SIG-M5 treated with dmso at 0.1 percent for 504 hours (cell line): ENCODE measurements at regions not wholly inside any gene's neighbourhood (a gene's known extent, or its start where the extent isn't known, plus 50 kb on each side); places are given as distances from the start of the nearest gene placed in this dataset.

ENCODE experiments used
- DNase-seq: peaks from one replicate; lab custom pipeline; 2025; ENCODE audit not compliant: unreplicated experiment; lab: John Stamatoyannopoulos, UW

- no peak for DNase-seq
Observed at GRCh38 chr2:219766658-219767057, 139.2 kb downstream of the SLC4A3 start.

- no peak for DNase-seq
Observed at GRCh38 chr2:219769090-219769910, 141.9 kb downstream of the SLC4A3 start.

DNA sequence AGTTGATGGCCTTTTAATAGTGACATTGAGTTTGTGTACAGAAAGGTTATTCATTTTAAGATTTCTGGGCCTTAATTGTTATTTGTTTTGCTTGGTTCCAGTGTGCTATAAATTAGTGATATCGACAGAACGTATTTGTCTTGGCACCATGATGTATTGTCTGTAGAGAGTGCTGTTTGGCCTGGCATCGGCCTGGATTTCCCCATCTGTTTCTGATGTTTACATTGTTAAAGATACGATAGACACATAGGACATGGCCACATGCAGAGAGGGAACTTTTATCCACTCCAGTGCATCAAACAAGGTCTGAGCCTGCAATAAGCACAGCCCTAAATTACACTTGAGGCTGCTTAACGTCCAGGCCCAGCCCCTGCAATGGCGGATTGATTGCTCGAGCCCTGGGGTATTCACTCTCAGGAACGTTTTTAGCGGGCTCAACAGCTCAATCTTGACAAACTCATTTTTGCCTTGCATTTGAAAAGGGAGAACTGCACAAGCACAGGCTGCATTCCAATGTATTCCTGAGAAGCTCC, 144.7 kb downstream of the SLC4A3 start:
- no peak for DNase-seq

DNA sequence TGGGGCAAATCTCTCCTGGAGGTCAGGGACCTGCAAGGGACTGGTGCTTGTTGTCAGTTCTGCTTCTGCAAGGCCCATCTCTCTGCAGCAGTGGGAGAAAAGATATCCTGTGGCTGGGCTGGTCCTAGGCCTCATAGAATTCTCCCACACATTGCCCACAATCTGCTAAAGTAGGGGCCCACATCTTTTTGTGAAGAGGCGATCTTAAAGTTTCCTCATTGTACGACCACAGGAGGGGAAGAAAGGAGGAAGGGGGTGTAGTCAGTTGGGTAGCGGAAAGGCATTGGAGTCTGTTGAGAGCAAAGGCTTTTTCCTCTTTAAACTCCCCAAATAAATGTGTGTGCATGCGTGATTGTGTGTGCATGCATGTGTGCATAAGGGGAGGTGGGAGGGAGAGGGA, 145.3 kb downstream of the SLC4A3 start:
- DNase-seq = no peak

GRCh38 chr2:219775506-219775905, 148.1 kb downstream of the SLC4A3 start:
- DNase-seq = no peak

DNA sequence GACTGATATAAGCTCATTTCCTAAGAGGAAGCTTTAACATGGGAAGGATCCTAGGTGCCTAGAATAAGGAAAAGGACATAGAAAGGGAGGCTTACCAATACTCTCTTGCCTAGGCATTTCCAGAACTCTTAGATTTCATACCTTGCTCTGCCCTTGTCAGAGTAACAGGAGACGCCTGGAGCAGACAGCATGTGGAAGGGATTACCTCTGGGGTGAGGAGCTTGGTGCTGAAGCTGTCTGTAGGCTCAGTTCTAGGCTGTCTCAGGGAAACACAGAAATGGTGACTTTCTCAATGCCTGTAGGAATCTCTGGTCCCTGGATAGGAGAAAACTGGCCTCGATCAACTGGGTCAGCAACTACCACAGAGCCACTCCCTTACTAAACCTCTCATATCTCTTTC, 150.0 kb downstream of the SLC4A3 start:
- DNase-seq = no peak

- no peak for DNase-seq
Observed at GRCh38 chr2:219778189-219778588, 150.8 kb downstream of the SLC4A3 start.

DNA sequence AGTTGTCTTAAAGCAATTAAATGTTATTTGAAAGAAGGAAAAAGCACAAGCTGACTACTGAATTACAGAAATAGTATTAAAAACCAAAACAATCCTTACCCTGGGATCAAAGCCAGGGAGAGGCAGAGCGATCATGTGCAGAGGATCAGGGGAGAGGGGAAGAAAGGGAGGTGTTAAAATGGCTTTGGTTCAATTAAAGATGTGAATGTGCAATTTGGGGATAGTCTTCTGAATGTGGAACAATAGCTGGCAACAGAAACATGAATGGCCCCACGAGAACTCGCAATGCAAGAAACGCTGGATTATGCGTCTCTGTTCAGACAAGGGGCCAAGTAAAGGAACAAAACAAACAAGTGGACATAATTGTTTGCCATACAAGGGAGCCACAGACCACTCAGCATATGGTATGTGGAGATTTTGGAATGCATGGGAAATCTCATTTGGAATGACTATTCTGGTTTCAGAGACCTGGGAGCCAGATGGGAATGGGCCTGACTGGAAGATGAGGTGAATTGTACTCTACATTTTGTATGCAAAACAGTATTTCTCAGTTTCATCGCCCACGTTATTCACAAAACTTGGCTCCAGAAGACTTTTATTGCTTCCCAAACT, 155.4 kb downstream of the SLC4A3 start:
- DNase-seq = no peak

DNA sequence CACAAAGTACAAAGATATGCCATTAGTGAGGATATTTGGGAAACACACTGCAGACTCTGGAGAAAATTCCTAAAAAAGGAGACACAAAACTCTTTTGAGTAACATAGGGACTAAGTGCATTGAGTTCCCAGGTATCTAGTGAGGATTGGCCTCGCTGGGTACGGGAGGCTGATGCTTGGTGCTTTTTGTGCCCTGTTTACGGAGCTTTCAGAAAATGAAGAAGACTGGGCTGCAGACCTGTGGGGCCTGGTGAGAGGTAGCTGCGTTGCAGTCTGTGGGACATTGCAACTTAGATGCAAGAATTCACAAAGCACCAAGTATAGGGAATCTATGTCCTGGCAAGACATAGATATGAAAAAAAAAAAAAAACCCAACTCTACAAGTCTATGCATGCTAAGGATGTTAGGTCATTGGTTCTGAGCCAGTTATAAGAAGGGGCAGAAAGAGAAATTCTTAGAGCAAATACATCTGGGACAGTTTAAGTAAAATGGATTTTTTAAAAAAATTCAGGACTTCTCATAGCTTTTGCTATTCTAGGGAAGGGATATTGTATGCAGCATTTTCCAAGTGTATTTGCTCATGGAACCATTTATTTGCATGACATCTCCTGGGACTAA, 156.0 kb downstream of the SLC4A3 start:
- no peak for DNase-seq

GRCh38 chr2:219784178-219784577, 156.7 kb downstream of the SLC4A3 start:
- DNase-seq = no peak

GRCh38 chr2:219789476-219789875, 162.0 kb downstream of the SLC4A3 start:
- DNase-seq = no peak

- no peak for DNase-seq
Observed at GRCh38 chr2:219792446-219792845, 165.0 kb downstream of the SLC4A3 start.

- no peak for DNase-seq
Observed at GRCh38 chr2:219798430-219798829, 171.0 kb downstream of the SLC4A3 start.

DNA sequence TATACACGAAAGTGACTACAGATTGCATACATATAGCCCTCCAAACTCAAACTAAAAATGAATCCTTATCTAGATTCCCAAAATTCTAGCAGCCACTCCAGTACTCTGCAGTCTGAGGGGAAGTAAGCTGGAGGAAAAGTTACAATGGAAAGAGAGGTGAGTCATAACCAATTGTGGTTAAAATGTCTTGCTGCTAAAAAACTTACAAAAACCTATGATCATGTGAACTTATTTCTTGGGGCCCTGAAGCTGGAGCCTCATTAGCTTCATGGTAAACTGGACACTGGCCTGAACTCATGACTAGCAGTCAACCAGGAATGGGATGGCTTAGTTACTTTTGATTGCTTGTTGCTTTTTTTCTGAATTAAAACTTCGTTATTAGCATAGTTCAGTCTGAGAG, 175.9 kb downstream of the SLC4A3 start:
- peak; percentile 11 for DNase-seq

DNA sequence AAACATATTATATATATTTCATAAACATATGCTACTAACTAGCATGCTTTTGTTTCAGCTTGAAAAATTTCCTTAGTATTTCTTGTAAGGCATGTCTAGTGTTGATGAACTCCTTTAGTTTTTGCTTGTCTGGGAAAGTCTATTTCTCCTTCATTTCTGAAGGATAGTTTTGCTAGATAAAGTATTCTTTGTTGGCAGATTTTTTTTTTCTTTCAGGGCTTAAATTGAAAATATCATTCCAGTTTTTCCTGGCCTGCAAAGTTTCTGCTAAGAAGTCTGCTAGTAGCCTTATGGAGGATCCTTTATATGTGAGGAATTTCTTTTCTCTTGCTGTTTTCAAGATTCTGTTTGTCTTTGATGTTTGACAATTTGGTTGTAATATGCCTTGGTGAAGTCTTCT, 183.5 kb downstream of the SLC4A3 start:
- no peak for DNase-seq

- no peak for DNase-seq
Observed at GRCh38 chr2:219812672-219813071, 185.2 kb downstream of the SLC4A3 start.

GRCh38 chr2:219820767-219821166, 193.3 kb downstream of the SLC4A3 start:
- DNase-seq = no peak

DNA sequence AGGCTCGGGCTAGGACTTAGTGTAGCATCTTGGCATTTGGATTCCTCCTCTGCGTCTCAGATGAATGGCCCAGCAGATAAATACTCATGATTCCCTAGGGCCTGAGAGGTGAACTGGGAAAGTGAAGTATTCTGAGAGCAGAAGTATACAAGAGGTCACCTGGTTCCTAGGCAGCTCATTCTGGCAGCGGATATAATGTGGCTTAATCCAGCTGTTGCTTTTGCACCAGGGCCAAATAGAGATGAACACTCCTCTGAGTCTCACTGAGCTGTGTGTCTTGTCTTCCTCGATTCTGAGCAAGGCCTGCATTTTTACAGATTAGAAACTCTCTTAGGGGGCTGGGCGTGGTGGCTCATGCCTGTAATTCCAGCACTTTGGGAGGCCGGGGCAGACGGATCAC, 196.1 kb downstream of the SLC4A3 start:
- DNase-seq = no peak

DNA sequence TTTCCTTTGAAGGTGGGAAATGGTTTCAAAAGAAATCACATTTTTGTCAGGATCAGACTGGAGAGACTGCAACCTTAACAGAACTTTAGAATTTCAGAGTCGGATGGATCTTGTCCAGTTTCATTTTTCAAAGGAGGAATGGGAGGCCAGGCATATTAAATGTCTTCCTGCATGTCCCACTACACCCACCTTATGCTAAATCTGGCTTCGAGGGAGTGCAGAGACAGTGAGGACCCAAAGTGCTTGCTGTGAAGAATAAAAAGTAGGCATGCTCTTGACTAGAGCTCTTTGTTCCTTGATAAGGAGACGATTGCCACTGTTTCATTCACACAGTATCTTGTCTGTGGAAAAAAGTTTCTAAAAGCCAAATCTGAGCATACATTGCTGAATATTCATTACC, 197.6 kb downstream of the SLC4A3 start:
- no peak for DNase-seq

DNA sequence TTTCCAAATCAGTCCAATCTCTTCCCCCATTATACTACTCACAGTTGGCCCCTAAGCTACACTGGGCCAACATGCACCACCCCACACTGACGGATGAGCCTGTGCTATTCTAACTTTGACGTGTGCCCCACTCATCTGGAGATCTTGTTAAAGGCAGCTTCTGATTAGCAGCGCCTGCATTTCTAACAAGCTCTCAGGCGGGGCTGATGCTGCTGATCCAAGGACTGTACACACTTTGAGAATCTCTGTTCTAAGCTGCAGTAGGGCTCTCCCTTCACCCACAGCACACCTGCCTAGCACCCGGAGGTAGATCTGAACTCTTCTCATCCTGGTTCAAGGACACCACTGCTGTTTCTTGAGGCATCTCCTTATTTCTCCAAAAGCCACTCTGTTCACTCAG, 200.7 kb downstream of the SLC4A3 start:
- no peak for DNase-seq

DNA sequence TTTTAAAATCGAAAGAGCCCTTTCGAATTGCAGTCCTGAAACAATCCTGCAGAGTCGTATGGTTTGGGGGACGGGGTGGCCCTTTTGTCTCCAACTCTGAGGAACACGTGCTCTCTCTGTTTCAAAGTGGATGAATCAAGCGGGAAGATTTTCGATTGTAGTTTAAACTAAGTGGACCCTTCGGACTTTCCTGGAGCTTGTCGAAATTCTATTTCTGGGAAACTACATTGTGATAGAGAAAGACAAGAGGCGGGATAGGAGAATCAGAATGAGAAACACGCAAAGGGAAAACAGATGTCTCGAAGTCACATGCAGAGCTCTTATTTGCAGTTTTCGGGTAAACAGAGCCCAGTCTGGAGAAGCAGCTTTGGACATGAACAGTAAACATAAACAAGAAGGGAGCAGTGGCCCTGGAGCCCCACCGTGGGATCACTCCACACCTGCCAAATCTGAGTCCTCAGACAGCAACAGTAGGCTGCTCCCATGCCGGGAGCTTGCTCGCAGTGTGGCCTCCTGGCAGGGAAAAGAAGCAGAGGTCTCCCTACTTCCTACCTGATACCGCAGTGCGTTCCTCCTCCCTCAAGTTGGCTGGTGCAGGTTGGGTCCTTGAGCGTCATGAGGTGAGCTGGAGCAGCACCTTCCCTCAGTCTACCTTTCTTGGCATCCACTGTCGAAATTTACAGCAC, 202.4 kb downstream of the SLC4A3 start:
- no peak for DNase-seq

- no peak for DNase-seq
Observed at GRCh38 chr2:219830353-219830738, 202.9 kb downstream of the SLC4A3 start.
